Neural cell (in vitro differentiated cells): ENCODE measurements at regions not wholly inside any gene's neighbourhood (a gene's known extent, or its start where the extent isn't known, plus 50 kb on each side); places are given as distances from the start of the nearest gene placed in this dataset.

Source experiments
- H2AFZ ChIP-seq: fragments of 200-600, 300-800 bp; sonication (generic), shearing (Covaris generic); 2 replicates; pipeline ENCODE4 v1.6.0; 2014; ENCODE audit warnings: low read depth, mild to moderate bottlenecking, antibody characterized with exemption, low read length, moderate library complexity
- H3F3A ChIP-seq: fragments of 200-600 bp; shearing (Covaris generic); 2 replicates; pipeline ENCODE4 v1.6.1; 2016; ENCODE audit warnings: mild to moderate bottlenecking, moderate library complexity, mixed read lengths, antibody characterized with exemption, low read length; ENCODE audit not compliant: insufficient read depth, poor library complexity, severe bottlenecking
- H3K27ac ChIP-seq: fragments of 200-600, 300-800 bp; sonication (generic), shearing (Covaris generic); 2 replicates; pipeline ENCODE4 v1.5.1; 2014; ENCODE audit warnings: mild to moderate bottlenecking, low read length, moderate library complexity
- H3K27me3 ChIP-seq: fragments of 300-800, 200-600 bp; sonication (generic), shearing (Covaris generic); 2 replicates; pipeline ENCODE4 v1.6.0; 2014; ENCODE audit warnings: mild to moderate bottlenecking, low read depth, low read length, moderate library complexity; ENCODE audit not compliant: insufficient read depth
- H3K36me3 ChIP-seq: fragments of 300-800, 200-600 bp; sonication (generic), shearing (Covaris generic); 2 replicates; pipeline ENCODE4 v1.5.1; 2014; ENCODE audit warnings: mild to moderate bottlenecking, antibody characterized with exemption, low read length, moderate library complexity; ENCODE audit not compliant: insufficient read depth
- H3K4me2 ChIP-seq: fragments of 300-800, 200-600 bp; sonication (generic), shearing (Covaris generic); 2 replicates; pipeline ENCODE4 v1.6.0; 2014; ENCODE audit warnings: mild to moderate bottlenecking, low read length
- H3K4me3 ChIP-seq: fragments of 300-800, 200-600 bp; sonication (generic), shearing (Covaris generic); 2 replicates; pipeline ENCODE4 v1.5.1; 2014; ENCODE audit warnings: mild to moderate bottlenecking, low read length, moderate library complexity
- H3K79me2 ChIP-seq: fragments of 200-600 bp; shearing (Covaris generic); replicated peaks from 2 replicates; pipeline ENCODE4 v1.6.0; 2014; ENCODE audit warnings: mild to moderate bottlenecking, low read length, moderate library complexity; ENCODE audit not compliant: insufficient read depth
- H3K9ac ChIP-seq: fragments of 300-800, 200-600 bp; sonication (generic), shearing (Covaris generic); 2 replicates; pipeline ENCODE4 v1.6.1; 2016; ENCODE audit warnings: mild to moderate bottlenecking, low read length, mixed read lengths
- H3K9me2 ChIP-seq: fragments of 200-600 bp; shearing (Covaris generic); 2 replicates; pipeline ENCODE4 v1.6.1; 2016; ENCODE audit warnings: mild to moderate bottlenecking, low read length, mixed read lengths; ENCODE audit not compliant: insufficient read depth
- H3K9me3 ChIP-seq: fragments of 200-600, 300-800 bp; sonication (generic), shearing (Covaris generic); 2 replicates; pipeline ENCODE4 v1.6.1; 2016; ENCODE audit warnings: mild to moderate bottlenecking, mixed run types, low read length, moderate library complexity, mixed read lengths
- H4K20me1 ChIP-seq: fragments of 200-600 bp; shearing (Covaris generic); 2 replicates; pipeline ENCODE4 v1.6.1; 2016; ENCODE audit warnings: mild to moderate bottlenecking, mixed run types; ENCODE audit not compliant: insufficient read depth
- EP300 ChIP-seq: fragments of 450-650 bp; conservative IDR thresholded peaks from 2 replicates; pipeline ENCODE4 v1.6.1; 2014; ENCODE audit warnings: antibody characterized with exemption, mild to moderate bottlenecking, moderate library complexity; ENCODE audit not compliant: poor library complexity, severe bottlenecking
- EZH2 ChIP-seq: fragments of 200-600, 300-800 bp; shearing (Covaris generic), sonication (generic); IDR thresholded peaks from 2 replicates; pipeline ENCODE4 v1.6.1; 2014; ENCODE audit warnings: antibody characterized with exemption, low read length, borderline replicate concordance, mild to moderate bottlenecking; ENCODE audit not compliant: insufficient read depth, poor library complexity, severe bottlenecking
- MXI1 ChIP-seq: fragments of 450-650 bp; conservative IDR thresholded peaks from 2 replicates; pipeline ENCODE4 v1.6.1; 2014; ENCODE audit warnings: antibody characterized with exemption, mild to moderate bottlenecking; ENCODE audit not compliant: poor library complexity, severe bottlenecking
- POLR2AphosphoS5 ChIP-seq: IDR thresholded peaks from 2 replicates; pipeline ENCODE4 v1.6.1; 2012
- RAD21 ChIP-seq: fragments of 450-650 bp; conservative IDR thresholded peaks from 2 replicates; pipeline ENCODE4 v1.6.1; 2014; ENCODE audit warnings: antibody characterized with exemption, mild to moderate bottlenecking, moderate library complexity
- SMC3 ChIP-seq: fragments of 450-650 bp; conservative IDR thresholded peaks from 2 replicates; pipeline ENCODE4 v1.6.1; 2014; ENCODE audit warnings: antibody characterized with exemption, mild to moderate bottlenecking, moderate library complexity; ENCODE audit not compliant: poor library complexity
- TAF1 ChIP-seq: IDR thresholded peaks from 2 replicates; pipeline ENCODE4 v1.6.1; 2012; ENCODE audit warnings: low read depth
- TF ChIP-seq, protein P1 (sequence below): fragments of 450-650 bp; IDR thresholded peaks from 2 replicates; pipeline ENCODE4 v1.5.1; 2014; ENCODE audit warnings: antibody characterized with exemption, mild to moderate bottlenecking, moderate library complexity; ENCODE audit not compliant: poor library complexity, severe bottlenecking

DNA sequence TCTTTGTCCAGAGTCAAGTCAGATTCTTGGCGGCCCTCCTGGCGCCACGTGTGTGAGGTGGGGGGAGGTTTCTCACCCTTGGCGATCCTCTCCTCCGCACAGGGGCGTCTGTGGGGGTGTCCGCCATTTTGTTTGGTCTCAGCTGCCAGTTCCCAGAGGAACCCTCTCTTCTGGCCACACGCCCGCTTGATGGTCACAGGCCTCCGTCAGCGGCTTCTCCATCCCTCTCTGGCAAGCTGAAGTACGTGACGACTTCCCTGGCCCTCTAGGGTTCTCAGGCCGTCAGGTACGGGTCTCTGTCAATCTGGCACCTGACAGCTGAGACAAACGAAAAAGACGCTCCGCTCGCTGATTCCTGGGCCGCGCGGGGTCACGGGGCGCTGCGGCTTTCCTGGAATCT, 272.6 kb downstream of the TRIML1 start:
- Histone ChIP-seq H3K9me3 (no peaks in the 10 kb centered on the region), H2AFZ (no peak overlapping the region), H3F3A (no peaks in the 10 kb centered on the region), H3K27ac (no peak overlapping the region), H3K4me2 (no peak overlapping the region), H3K79me2 (no peaks in the 10 kb centered on the region), H3K9me2 (no peaks in the 10 kb centered on the region), H3K9ac (no peak overlapping the region), H3K4me3 (no peak overlapping the region), H3K27me3 (no peaks in the 10 kb centered on the region), H4K20me1 (no peaks in the 10 kb centered on the region), H3K36me3 (no peaks in the 10 kb centered on the region)
- TF ChIP-seq EP300 (no peak), POLR2AphosphoS5 (no peak), MXI1 (no peak)

DNA sequence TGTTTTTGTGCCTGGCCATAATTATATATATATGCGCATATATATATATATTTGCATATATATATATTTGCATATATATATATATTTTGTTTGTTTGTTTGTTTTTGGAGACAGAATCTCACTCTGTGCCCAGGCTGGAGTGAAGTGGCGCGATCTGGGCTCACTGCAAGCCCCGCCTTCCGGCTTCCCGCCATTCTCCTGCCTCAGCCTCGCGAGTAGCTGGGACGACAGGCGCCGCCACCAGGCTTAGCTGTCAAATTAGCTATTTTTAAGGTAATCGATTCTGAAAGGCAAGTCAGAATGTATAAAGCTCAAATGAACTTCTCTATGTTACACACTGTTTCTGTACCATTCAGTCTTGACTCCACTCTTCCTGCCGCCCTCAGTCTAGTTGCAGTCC, 273.3 kb downstream of the TRIML1 start:
- H3K9me2 ChIP-seq, result no peaks in the 10 kb centered on the region
- H3K4me3 ChIP-seq, result no peak overlapping the region
- no peaks in the 10 kb centered on the region for H4K20me1 ChIP-seq

DNA sequence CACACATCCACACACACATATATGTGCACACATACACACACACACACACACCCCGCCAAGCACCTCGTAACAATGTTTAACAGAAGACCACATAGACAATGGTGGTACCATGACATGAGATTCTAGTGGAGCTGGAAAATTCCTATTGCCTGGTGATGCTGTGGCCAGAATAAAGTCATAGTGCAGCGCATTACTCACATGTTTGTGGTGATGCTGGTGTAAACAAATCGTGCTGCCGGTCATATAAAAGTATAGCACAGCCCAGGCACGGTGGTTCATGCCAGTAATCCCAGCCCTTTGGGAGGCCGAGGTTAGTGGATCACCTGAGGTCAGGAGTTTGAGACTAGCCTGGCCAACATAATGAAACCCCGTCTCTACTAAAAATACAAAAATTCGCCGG, 275.2 kb downstream of the TRIML1 start:
- Histone ChIP-seq H3K36me3 (no peaks in the 10 kb centered on the region), H2AFZ (no peak overlapping the region), H3K27me3 (no peaks in the 10 kb centered on the region), H3K4me3 (no peak overlapping the region), H3K9ac (no peak overlapping the region), H4K20me1 (no peaks in the 10 kb centered on the region), H3K9me2 (no peaks in the 10 kb centered on the region), H3F3A (no peaks in the 10 kb centered on the region), H3K4me2 (no peak overlapping the region), H3K27ac (no peak overlapping the region), H3K79me2 (no peaks in the 10 kb centered on the region), H3K9me3 (no peaks in the 10 kb centered on the region)
- TF ChIP-seq, protein P1, sequence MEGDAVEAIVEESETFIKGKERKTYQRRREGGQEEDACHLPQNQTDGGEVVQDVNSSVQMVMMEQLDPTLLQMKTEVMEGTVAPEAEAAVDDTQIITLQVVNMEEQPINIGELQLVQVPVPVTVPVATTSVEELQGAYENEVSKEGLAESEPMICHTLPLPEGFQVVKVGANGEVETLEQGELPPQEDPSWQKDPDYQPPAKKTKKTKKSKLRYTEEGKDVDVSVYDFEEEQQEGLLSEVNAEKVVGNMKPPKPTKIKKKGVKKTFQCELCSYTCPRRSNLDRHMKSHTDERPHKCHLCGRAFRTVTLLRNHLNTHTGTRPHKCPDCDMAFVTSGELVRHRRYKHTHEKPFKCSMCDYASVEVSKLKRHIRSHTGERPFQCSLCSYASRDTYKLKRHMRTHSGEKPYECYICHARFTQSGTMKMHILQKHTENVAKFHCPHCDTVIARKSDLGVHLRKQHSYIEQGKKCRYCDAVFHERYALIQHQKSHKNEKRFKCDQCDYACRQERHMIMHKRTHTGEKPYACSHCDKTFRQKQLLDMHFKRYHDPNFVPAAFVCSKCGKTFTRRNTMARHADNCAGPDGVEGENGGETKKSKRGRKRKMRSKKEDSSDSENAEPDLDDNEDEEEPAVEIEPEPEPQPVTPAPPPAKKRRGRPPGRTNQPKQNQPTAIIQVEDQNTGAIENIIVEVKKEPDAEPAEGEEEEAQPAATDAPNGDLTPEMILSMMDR, result no peak
- TF ChIP-seq POLR2AphosphoS5, result no peak
- TF ChIP-seq TAF1, result no peak

More for the DNA sequence above, 273.3 kb downstream of the TRIML1 start:
- no peaks in the 10 kb centered on the region for H3K36me3 ChIP-seq
- no peak for TF ChIP-seq TAF1
- TF ChIP-seq, protein P1, result no peak
- TF ChIP-seq POLR2AphosphoS5, result no peak
- no peak for TF ChIP-seq MXI1
- no peak for TF ChIP-seq SMC3
- no peak for TF ChIP-seq RAD21
- TF ChIP-seq EP300, result no peak
- no peak for TF ChIP-seq EZH2
- no peaks in the 10 kb centered on the region for H3K9me3 ChIP-seq
- H3K79me2 ChIP-seq, result no peaks in the 10 kb centered on the region
- no peak overlapping the region for H3K27ac ChIP-seq
- no peaks in the 10 kb centered on the region for H3K27me3 ChIP-seq
- no peaks in the 10 kb centered on the region for H3F3A ChIP-seq
- no peak overlapping the region for H2AFZ ChIP-seq
- no peak overlapping the region for H3K4me2 ChIP-seq
- H3K9ac ChIP-seq, result no peak overlapping the region
